HL-60 (cell line): ENCODE measurements at regions not wholly inside any gene's neighbourhood (a gene's known extent, or its start where the extent isn't known, plus 50 kb on each side); places are given as distances from the start of the nearest gene placed in this dataset.

ENCODE experiments used
- TF ChIP-seq, protein P1 (sequence below): IDR thresholded peaks from one replicate; pipeline ENCODE4 v1.5.1; 2011; ENCODE audit warnings: low read length, control low read depth, inconsistent platforms; ENCODE audit not compliant: insufficient read depth
- TF ChIP-seq, protein P2 (sequence below): IDR thresholded peaks from 2 replicates; pipeline ENCODE4 v1.6.1; 2012; ENCODE audit warnings: low read depth; ENCODE audit not compliant: insufficient replicate concordance

DNA sequence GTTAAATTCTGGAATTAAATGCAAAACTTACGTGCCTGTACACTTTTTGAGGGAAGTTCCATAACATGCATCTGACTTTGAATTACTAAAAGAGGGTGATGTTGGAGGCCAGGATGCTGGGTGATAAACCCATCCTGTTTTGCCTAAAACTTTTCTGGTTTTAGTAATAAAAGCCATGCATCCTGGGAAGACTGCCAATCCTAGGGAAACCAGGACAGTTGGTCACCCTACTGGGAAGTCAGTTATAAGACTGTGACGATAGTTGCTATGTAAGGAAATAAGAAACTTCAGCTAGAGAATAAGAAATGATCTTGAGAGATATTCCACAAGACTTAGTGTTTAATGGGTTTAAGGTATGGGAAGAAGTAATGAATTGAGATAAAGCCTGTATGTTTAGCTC lies 336.6 kb upstream of the LYPLAL1 start:
- TF ChIP-seq, protein P1, sequence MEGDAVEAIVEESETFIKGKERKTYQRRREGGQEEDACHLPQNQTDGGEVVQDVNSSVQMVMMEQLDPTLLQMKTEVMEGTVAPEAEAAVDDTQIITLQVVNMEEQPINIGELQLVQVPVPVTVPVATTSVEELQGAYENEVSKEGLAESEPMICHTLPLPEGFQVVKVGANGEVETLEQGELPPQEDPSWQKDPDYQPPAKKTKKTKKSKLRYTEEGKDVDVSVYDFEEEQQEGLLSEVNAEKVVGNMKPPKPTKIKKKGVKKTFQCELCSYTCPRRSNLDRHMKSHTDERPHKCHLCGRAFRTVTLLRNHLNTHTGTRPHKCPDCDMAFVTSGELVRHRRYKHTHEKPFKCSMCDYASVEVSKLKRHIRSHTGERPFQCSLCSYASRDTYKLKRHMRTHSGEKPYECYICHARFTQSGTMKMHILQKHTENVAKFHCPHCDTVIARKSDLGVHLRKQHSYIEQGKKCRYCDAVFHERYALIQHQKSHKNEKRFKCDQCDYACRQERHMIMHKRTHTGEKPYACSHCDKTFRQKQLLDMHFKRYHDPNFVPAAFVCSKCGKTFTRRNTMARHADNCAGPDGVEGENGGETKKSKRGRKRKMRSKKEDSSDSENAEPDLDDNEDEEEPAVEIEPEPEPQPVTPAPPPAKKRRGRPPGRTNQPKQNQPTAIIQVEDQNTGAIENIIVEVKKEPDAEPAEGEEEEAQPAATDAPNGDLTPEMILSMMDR = no peak
- TF ChIP-seq, protein P2, sequence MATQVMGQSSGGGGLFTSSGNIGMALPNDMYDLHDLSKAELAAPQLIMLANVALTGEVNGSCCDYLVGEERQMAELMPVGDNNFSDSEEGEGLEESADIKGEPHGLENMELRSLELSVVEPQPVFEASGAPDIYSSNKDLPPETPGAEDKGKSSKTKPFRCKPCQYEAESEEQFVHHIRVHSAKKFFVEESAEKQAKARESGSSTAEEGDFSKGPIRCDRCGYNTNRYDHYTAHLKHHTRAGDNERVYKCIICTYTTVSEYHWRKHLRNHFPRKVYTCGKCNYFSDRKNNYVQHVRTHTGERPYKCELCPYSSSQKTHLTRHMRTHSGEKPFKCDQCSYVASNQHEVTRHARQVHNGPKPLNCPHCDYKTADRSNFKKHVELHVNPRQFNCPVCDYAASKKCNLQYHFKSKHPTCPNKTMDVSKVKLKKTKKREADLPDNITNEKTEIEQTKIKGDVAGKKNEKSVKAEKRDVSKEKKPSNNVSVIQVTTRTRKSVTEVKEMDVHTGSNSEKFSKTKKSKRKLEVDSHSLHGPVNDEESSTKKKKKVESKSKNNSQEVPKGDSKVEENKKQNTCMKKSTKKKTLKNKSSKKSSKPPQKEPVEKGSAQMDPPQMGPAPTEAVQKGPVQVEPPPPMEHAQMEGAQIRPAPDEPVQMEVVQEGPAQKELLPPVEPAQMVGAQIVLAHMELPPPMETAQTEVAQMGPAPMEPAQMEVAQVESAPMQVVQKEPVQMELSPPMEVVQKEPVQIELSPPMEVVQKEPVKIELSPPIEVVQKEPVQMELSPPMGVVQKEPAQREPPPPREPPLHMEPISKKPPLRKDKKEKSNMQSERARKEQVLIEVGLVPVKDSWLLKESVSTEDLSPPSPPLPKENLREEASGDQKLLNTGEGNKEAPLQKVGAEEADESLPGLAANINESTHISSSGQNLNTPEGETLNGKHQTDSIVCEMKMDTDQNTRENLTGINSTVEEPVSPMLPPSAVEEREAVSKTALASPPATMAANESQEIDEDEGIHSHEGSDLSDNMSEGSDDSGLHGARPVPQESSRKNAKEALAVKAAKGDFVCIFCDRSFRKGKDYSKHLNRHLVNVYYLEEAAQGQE = no peak
